ENCODE measurements at regions not wholly inside any gene's neighbourhood (a gene's known extent, or its start where the extent isn't known, plus 50 kb on each side); places are given as distances from the start of the nearest gene placed in this dataset.

- TF ChIP-seq ZBTB40 (IDR thresholded peaks at IDR 0.05; ENCODE audit: borderline replicate concordance) (no peak), NBN (IDR thresholded peaks at IDR 0.05) (no peak), NRF1 (conservative IDR thresholded peaks at IDR 0.05; ENCODE audit: low read depth, low read length) (no peak), MTA2 (IDR thresholded peaks at IDR 0.05; ENCODE audit: low read depth) (no peak)
Observed at GRCh38 chr13:59088716-59089115, 1075.0 kb downstream of the DIAPH3 start (continued).

- ChIA-PET CTCF (interaction anchor here (1.1 kb wide), 1 partner anchor 8 kb away, joined by 3 read pairs; no protein-coding TSS in a partner anchor), SMC1A (ENCODE audit: uncharacterized antibody, unreplicated experiment) (interaction anchor here (1.1 to 1.4 kb wide), 3 partner anchors 10 to 18 kb away, joined by 3 to 5 read pairs (median 3); no protein-coding TSS in a partner anchor), POLR2A (no interaction called here), RAD21 (ENCODE audit: unreplicated experiment) (no interaction called here)
- BruUV-seq (replicated peaks), result no TSS peak
- TF ChIP-seq SRF (IDR thresholded peaks at IDR 0.05; ENCODE audit: low read depth in 2 of 2, low read length in 2 of 2) (no peak), ZBED1 (IDR thresholded peaks at IDR 0.05; ENCODE audit: borderline replicate concordance) (no peak), SIX5 (IDR thresholded peaks at IDR 0.05; ENCODE audit: low read depth, low read length, severe bottlenecking) (no peak), SUPT20H (IDR thresholded peaks at IDR 0.05; ENCODE audit: borderline replicate concordance, control insufficient read depth, low read depth, low read length) (no peak)
- ATAC-seq (no peak), FAIRE-seq (no peak), DNase-seq (ENCODE audit: low read depth, low spot score) (no peak)
- H2AFZ ChIP-seq (ENCODE audit: control insufficient read depth, low read depth, low read length), result no peak overlapping the region
- H3K27ac ChIP-seq (ENCODE audit: control insufficient read depth, insufficient read depth), result no peak overlapping the region
- H3K27me3 ChIP-seq (replicated peaks in 1 of 2; ENCODE audit: control insufficient read depth in 2 of 2, insufficient read depth in 2 of 2, low read length in 1 of 2), result no peaks in the 10 kb centered on the region
- H3K9ac ChIP-seq (ENCODE audit: control insufficient read depth, insufficient read depth, low read length), result no peak overlapping the region
- in situ Hi-C loops (cut with MboI) (no loop called here), intact Hi-C loops (cut with micrococcal nuclease; ENCODE audit: unreplicated experiment) (no loop called here)
- H3K4me2 ChIP-seq (ENCODE audit: control insufficient read depth, insufficient read depth), result no peak overlapping the region
- H3K36me3 ChIP-seq (ENCODE audit: control insufficient read depth in 2 of 2, insufficient read depth in 2 of 2, low read length in 1 of 2), result no peaks in the 10 kb centered on the region
- H3K9me3 ChIP-seq (replicated peaks; ENCODE audit: control insufficient read depth, insufficient read depth, low read length), result no peaks in the 10 kb centered on the region
- WGBS (ENCODE audit: insufficient coverage, insufficient replicate concordance, low lambda C conversion rate, missing lambda C conversion rate), result 29% methylated on average over 2 of the region's 2 CpGs
- no peaks in the 10 kb centered on the region for H3K4me1 ChIP-seq (ENCODE audit: control insufficient read depth, insufficient read depth, low read length)
- no peak overlapping the region for H3K4me3 ChIP-seq
- no peaks in the 10 kb centered on the region for H4K20me1 ChIP-seq (ENCODE audit: control insufficient read depth, insufficient read depth)
- H3K79me2 ChIP-seq (ENCODE audit: control insufficient read depth, insufficient read depth, low read length), result no peaks in the 10 kb centered on the region
Observed at GRCh38 chr13:59094181-59094580, 1069.5 kb downstream of the DIAPH3 start.
